GM06990 (cell line): ENCODE measurements at regions not wholly inside any gene's neighbourhood (a gene's known extent, or its start where the extent isn't known, plus 50 kb on each side); places are given as distances from the start of the nearest gene placed in this dataset.

Source experiments
- DNase-seq: peaks from one replicate; pipeline ENCODE4 v3.0.0-alpha.2; 2011; ENCODE audit not compliant: insufficient read length; ENCODE audit errors: extremely low read depth
- H3K27me3 ChIP-seq: replicated peaks from 2 replicates; pipeline ENCODE4 v1.6.0; 2011; ENCODE audit warnings: low read length; ENCODE audit not compliant: control insufficient read depth, insufficient read depth
- H3K36me3 ChIP-seq: 2 replicates; pipeline ENCODE4 v1.5.1; 2011; ENCODE audit warnings: low read length; ENCODE audit not compliant: control insufficient read depth, insufficient read depth
- H3K4me3 ChIP-seq: replicated peaks from 2 replicates; pipeline ENCODE4 v1.5.1; 2011; ENCODE audit warnings: low read depth, mild to moderate bottlenecking, control low read depth, low read length
- CTCF ChIP-seq: IDR thresholded peaks from 2 replicates; pipeline ENCODE4 v1.5.1; 2011; ENCODE audit warnings: low read length, control low read depth, mild to moderate bottlenecking, inconsistent platforms; ENCODE audit not compliant: insufficient read depth, poor library complexity, severe bottlenecking

DNA sequence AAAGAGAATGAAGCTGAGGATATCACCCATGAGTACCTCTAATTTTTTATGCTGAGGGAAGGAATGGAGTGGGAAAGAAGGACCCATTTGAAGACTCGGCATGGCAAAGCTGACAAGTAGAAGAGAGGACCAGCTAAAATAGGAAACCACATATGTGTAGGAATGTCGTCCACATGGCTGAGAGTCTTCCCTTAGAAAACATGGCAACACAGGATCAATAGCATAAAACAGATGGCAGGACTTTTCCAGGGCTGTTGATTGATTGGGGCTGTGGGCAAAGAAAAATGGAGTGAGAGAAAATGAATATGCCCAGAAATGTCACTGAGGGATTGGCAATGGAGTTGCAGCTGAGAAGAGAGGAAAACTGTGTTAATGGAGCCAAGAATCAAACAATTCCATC lies 76.2 kb upstream of the PRICKLE2 start:
- no peak for DNase-seq
- H3K4me3 ChIP-seq = no peak overlapping the region
- no peaks in the 10 kb centered on the region for H3K27me3 ChIP-seq
- H3K36me3 ChIP-seq = no peaks in the 10 kb centered on the region
- no peak for TF ChIP-seq CTCF

DNA sequence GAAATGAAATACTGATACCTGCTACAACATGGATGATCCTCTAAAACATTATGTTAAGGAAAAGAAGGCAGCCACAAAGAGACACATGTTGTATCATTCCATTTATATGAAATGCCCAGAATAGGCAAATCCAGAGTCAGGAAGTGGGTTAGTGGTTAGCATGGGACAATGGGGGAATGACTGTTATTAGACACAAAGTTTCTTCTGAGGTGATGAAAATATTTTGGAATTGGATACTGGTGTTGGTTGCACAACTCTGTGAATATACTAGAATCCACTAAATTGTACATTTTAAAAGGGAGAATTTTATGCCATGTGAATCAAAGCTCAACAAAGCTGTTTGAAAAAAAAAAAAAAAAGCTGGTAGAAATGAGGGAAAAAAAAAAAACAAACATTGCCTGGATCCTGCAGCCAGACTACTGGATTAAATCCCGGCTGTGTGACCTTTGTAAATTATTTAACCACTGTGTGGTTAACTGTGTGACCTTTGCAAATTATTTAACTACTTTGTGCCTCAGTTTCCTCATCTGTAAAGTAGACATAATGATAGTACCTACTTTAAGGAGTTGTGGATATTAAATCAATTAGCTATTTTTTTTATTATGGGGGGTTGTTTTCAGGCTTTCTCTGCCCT lies 75.6 kb upstream of the PRICKLE2 start:
- DNase-seq = no peak
- H3K36me3 ChIP-seq = no peaks in the 10 kb centered on the region
- H3K4me3 ChIP-seq = no peak overlapping the region
- TF ChIP-seq CTCF = no peak
- H3K27me3 ChIP-seq = no peaks in the 10 kb centered on the region

DNA sequence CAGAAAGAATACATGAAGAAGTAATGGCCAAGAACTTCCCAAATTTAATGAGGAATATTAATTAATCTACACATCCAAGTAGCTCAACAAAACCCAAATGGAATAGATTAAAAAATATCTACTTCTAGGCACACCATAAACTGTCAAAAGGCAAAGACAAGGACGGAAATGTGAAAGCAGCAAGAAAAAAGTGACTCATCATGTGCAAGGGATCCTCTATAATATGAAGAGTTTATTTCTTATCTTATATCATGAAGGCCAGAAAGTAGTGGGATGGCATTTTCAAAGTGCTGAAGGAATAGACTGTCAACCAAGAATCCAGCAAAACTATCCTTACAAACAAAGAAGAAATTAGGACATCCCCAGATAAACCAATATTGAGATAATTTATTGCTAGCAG lies 73.9 kb upstream of the PRICKLE2 start:
- Histone ChIP-seq H3K27me3 (no peaks in the 10 kb centered on the region), H3K36me3 (no peaks in the 10 kb centered on the region), H3K4me3 (no peak overlapping the region)
- no peak for DNase-seq
- TF ChIP-seq CTCF = no peak

- DNase-seq = no peak
- no peak for TF ChIP-seq CTCF
- Histone ChIP-seq H3K27me3 (no peaks in the 10 kb centered on the region), H3K36me3 (no peaks in the 10 kb centered on the region), H3K4me3 (no peak overlapping the region)
Measured at GRCh38 chr3:64297563-64297962, 72.3 kb upstream of the PRICKLE2 start.

GRCh38 chr3:64295594-64295993 lies 70.3 kb upstream of the PRICKLE2 start:
- Histone ChIP-seq H3K36me3 (no peaks in the 10 kb centered on the region), H3K27me3 (no peaks in the 10 kb centered on the region), H3K4me3 (no peak overlapping the region)
- no peak for DNase-seq
- no peak for TF ChIP-seq CTCF

DNA sequence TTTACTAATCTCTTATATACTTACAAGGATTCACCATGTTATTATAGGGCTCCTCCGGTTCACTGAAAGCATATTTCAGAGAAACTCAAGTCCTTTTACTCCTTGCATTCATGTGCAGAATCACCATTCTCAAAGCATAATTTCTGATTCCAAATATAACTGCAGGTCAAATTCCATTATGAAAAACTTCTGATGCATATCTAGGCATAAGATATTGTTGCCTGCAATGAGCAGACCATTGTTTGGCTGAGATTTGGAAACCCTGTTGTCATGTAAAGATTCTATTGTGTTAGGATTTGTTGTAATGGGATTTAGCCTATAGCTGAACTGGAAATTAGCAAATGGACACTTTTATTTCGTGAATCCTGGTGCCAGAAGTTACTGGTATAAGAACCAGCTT lies 69.5 kb upstream of the PRICKLE2 start:
- Histone ChIP-seq H3K27me3 (no peaks in the 10 kb centered on the region), H3K4me3 (no peak overlapping the region), H3K36me3 (no peaks in the 10 kb centered on the region)
- TF ChIP-seq CTCF = no peak
- DNase-seq = no peak
